OCI-LY7 (cell line): ENCODE measurements at regions not wholly inside any gene's neighbourhood (a gene's known extent, or its start where the extent isn't known, plus 50 kb on each side); places are given as distances from the start of the nearest gene placed in this dataset.

ENCODE experiments used
- BruUV-seq: library from RNA; stranded (reverse); fragments of 400-500 nt; replicated peaks from 2 replicates; lab custom pipeline; 2021; lab: Mats Ljungman, UMichigan
- CTCF ChIA-PET: fragments of 300-600 bp; sonication (Branson Sonifier 250); formaldehyde crosslinking; loops from one replicate; lab custom pipeline; 2022; ENCODE audit warnings: antibody characterized with exemption; ENCODE audit not compliant: unreplicated experiment; lab: Charles Lee
- POLR2A ChIA-PET: fragments of 300-600 bp; sonication (Branson Sonifier 250); formaldehyde crosslinking; loops from one replicate; lab custom pipeline; 2022; ENCODE audit warnings: antibody characterized with exemption; lab: Charles Lee
- DNase-seq: peaks from one replicate; pipeline ENCODE4 v3.0.0-alpha.2; 2015; ENCODE audit warnings: low spot score
- H2AFZ ChIP-seq: fragments of 200-600 bp; sonication (generic), shearing (Covaris generic); 2 replicates; pipeline ENCODE4 v1.6.1; 2014; ENCODE audit warnings: mild to moderate bottlenecking, antibody characterized with exemption, low read length, moderate library complexity
- H3K27ac ChIP-seq: fragments of 200-600 bp; sonication (generic); 2 replicates; pipeline ENCODE4 v1.5.1; 2014; ENCODE audit warnings: mixed run types, low read depth, mild to moderate bottlenecking, moderate library complexity, low read length, inconsistent platforms; ENCODE audit not compliant: poor library complexity, severe bottlenecking
- H3K36me3 ChIP-seq: fragments of 200-600 bp; sonication (generic); 2 replicates; pipeline ENCODE4 v1.6.1; 2014; ENCODE audit warnings: mild to moderate bottlenecking, antibody characterized with exemption, low read length, moderate library complexity, mixed read lengths; ENCODE audit not compliant: insufficient read depth
- H3K4me1 ChIP-seq: fragments of 200-600 bp; sonication (generic); 2 replicates; pipeline ENCODE4 v1.5.1; 2014; ENCODE audit warnings: mild to moderate bottlenecking, low read length; ENCODE audit not compliant: insufficient read depth, poor library complexity, severe bottlenecking
- H3K4me2 ChIP-seq: fragments of 200-600 bp; sonication (generic); 2 replicates; pipeline ENCODE4 v1.6.1; 2014; ENCODE audit warnings: mild to moderate bottlenecking, low read length
- H3K4me3 ChIP-seq: fragments of 200-600 bp; sonication (generic); 2 replicates; pipeline ENCODE4 v1.5.1; 2014; ENCODE audit warnings: mild to moderate bottlenecking, low read depth, low read length; ENCODE audit not compliant: poor library complexity, severe bottlenecking
- H3K79me2 ChIP-seq: fragments of 200-600 bp; sonication (generic); 2 replicates; pipeline ENCODE4 v1.6.1; 2016; ENCODE audit warnings: low read depth, mild to moderate bottlenecking, low read length, moderate library complexity, mixed read lengths; ENCODE audit not compliant: insufficient read depth
- H3K9me2 ChIP-seq: fragments of 200-600 bp; sonication (generic); 2 replicates; pipeline ENCODE4 v1.6.1; 2016; ENCODE audit warnings: mild to moderate bottlenecking, low read length, mixed read lengths; ENCODE audit not compliant: insufficient read depth
- H3K9me3 ChIP-seq: fragments of 200-600 bp; sonication (generic); 2 replicates; pipeline ENCODE4 v1.6.1; 2014; ENCODE audit warnings: mild to moderate bottlenecking, mixed run types, low read length, mixed read lengths
- H4K20me1 ChIP-seq: fragments of 200-600 bp; sonication (generic); 2 replicates; pipeline ENCODE4 v1.6.1; 2014; ENCODE audit warnings: mild to moderate bottlenecking, antibody characterized with exemption, low read length, moderate library complexity, mixed read lengths; ENCODE audit not compliant: insufficient read depth
- CTCF ChIP-seq: fragments of 200-600 bp; sonication (generic); conservative IDR thresholded peaks from 2 replicates; pipeline ENCODE4 v1.5.1; 2014; ENCODE audit warnings: mild to moderate bottlenecking, antibody characterized with exemption, low read length, moderate library complexity, mixed read lengths
- EZH2phosphoT487 ChIP-seq: fragments of 200-600 bp; sonication (generic); IDR thresholded peaks from 2 replicates; pipeline ENCODE4 v1.6.1; 2018; ENCODE audit warnings: low read depth, borderline replicate concordance, mild to moderate bottlenecking, mixed run types, antibody characterized with exemption, low read length, moderate library complexity, mixed read lengths
- intact Hi-C: fragments of 100-400 bp; cut with micrococcal nuclease; formaldehyde crosslinking; loops from one replicate; pipeline ENCODE4 v1.10.0; 2022; ENCODE audit not compliant: unreplicated experiment

- Histone ChIP-seq H3K9me3 (no peaks in the 10 kb centered on the region), H3K9me2 (no peaks in the 10 kb centered on the region), H3K4me1 (no peaks in the 10 kb centered on the region), H3K79me2 (no peaks in the 10 kb centered on the region), H3K27ac (no peak overlapping the region), H2AFZ (no peak overlapping the region), H3K36me3 (no peaks in the 10 kb centered on the region), H3K4me3 (no peak overlapping the region), H3K4me2 (no peak overlapping the region), H4K20me1 (no peaks in the 10 kb centered on the region)
- no TSS peak for BruUV-seq
- no peak for TF ChIP-seq EZH2phosphoT487
- no peak for TF ChIP-seq CTCF
- DNase-seq: no peak
- CTCF ChIA-PET: no interaction called here
- POLR2A ChIA-PET: interaction anchor here (0.7 to 1.1 kb wide), 2 partner anchors 17 to 283 kb away, joined by 3 to 4 read pairs; no protein-coding TSS in a partner anchor
- intact Hi-C loops: no loop called here
Measured at GRCh38 chr9:79929285-79929684, 357.5 kb downstream of the TLE4 start.

DNA sequence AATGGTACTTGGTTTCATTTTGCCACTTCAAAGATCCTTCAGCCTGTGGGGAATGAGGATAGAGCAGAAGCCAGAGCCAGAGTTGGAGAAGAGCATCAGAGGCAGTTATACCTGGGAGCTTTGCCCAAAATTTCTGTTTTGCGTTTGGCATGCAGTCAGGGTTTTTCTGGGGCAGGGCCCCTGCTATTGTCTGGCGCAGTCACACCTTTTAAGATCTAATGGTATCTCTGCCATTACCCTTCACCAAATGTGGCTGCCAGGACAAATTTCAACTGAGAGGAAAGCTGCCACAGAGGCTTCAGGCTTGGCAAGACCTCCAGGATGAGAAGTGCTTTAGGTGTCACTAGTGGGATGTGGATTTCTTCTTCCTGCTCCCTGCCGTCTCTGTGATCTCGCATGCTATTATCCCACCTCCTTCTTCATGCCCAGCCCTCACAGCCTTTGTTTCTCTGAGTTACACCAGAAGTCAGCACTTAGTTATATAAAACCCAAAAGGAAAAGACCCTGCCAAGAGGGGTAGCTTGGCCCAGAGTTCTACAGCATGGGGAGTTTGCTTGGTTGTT is 357.0 kb downstream of the TLE4 start:
- Histone ChIP-seq H4K20me1 (no peaks in the 10 kb centered on the region), H3K9me2 (no peaks in the 10 kb centered on the region), H3K4me3 (no peak overlapping the region), H3K36me3 (no peaks in the 10 kb centered on the region), H3K27ac (no peak overlapping the region), H3K4me1 (no peaks in the 10 kb centered on the region), H3K79me2 (no peaks in the 10 kb centered on the region), H3K4me2 (no peak overlapping the region), H3K9me3 (no peaks in the 10 kb centered on the region), H2AFZ (no peak overlapping the region)
- ChIA-PET CTCF (no interaction called here), POLR2A (interaction anchor here (0.7 kb wide), 1 partner anchor 284 kb away, joined by 3 read pairs; no protein-coding TSS in a partner anchor)
- BruUV-seq: no TSS peak
- no peak for TF ChIP-seq EZH2phosphoT487
- TF ChIP-seq CTCF: no peak
- intact Hi-C loops: no loop called here
- no peak for DNase-seq

GRCh38 chr9:79925326-79925725 is 353.6 kb downstream of the TLE4 start:
- CTCF ChIA-PET: no interaction called here
- intact Hi-C loops: no loop called here
- H3K4me1 ChIP-seq: no peaks in the 10 kb centered on the region
- no peaks in the 10 kb centered on the region for H3K9me2 ChIP-seq
- no TSS peak for BruUV-seq
- no peaks in the 10 kb centered on the region for H4K20me1 ChIP-seq
- H3K36me3 ChIP-seq: no peaks in the 10 kb centered on the region
- TF ChIP-seq EZH2phosphoT487: no peak
- no peak for TF ChIP-seq CTCF
- no peak for DNase-seq
- no peak overlapping the region for H3K4me2 ChIP-seq
- H2AFZ ChIP-seq: no peak overlapping the region
- POLR2A ChIA-PET: no interaction called here
- H3K79me2 ChIP-seq: no peaks in the 10 kb centered on the region
- no peak overlapping the region for H3K4me3 ChIP-seq
- no peak overlapping the region for H3K27ac ChIP-seq
- no peaks in the 10 kb centered on the region for H3K9me3 ChIP-seq
